CD14-positive monocyte (primary cell): ENCODE measurements at regions not wholly inside any gene's neighbourhood (a gene's known extent, or its start where the extent isn't known, plus 50 kb on each side); places are given as distances from the start of the nearest gene placed in this dataset.

Experiments used
- DNase-seq, 3 donors: peaks; one replicate each; pipeline ENCODE4 v3.0.0-alpha.2; 2011 to 2022
- H2AFZ ChIP-seq: 2 replicates; pipeline ENCODE4 v1.6.0; 2012; ENCODE audit warnings: mild to moderate bottlenecking, low read depth, low read length, inconsistent platforms; ENCODE audit not compliant: insufficient read depth, poor library complexity, severe bottlenecking
- H3K27ac ChIP-seq, 2 donors: 1 replicate in 1 of 2; 2 replicates in 1 of 2; pipeline ENCODE4 v1.5.1; 2012 to 2013; ENCODE audit warnings: low read length in 2 of 2, control low read depth in 1 of 2, inconsistent platforms in 1 of 2, low read depth in 1 of 2, mild to moderate bottlenecking in 1 of 2
- H3K27me3 ChIP-seq, 2 donors: one replicate each; pipeline versions ENCODE4 v1.6.0 to v1.6.1; 2011 to 2013; ENCODE audit warnings: low read length in 2 of 2; ENCODE audit not compliant: control insufficient read depth in 2 of 2, insufficient read depth in 2 of 2
- H3K36me3 ChIP-seq, 2 donors: replicated peaks in 1 of 2; 1 replicate in 1 of 2; 2 replicates in 1 of 2; pipeline versions ENCODE4 v1.5.1 to v1.6.1; 2012 to 2013; ENCODE audit warnings: low read length in 2 of 2, control low read depth in 1 of 2, inconsistent platforms in 1 of 2, mild to moderate bottlenecking in 1 of 2; ENCODE audit not compliant: insufficient read depth in 2 of 2, control insufficient read depth in 1 of 2
- H3K4me1 ChIP-seq, 2 donors: 1 replicate in 1 of 2; 2 replicates in 1 of 2; pipeline versions ENCODE4 v1.5.1 to v1.6.1; 2012 to 2013; ENCODE audit warnings: low read length in 2 of 2, control low read depth in 1 of 2, inconsistent platforms in 1 of 2, mild to moderate bottlenecking in 1 of 2, moderate library complexity in 1 of 2; ENCODE audit not compliant: insufficient read depth in 2 of 2, control insufficient read depth in 1 of 2
- H3K4me2 ChIP-seq: replicated peaks from 2 replicates; pipeline ENCODE3; 2012; ENCODE audit warnings: low read length, moderate library complexity, mild to moderate bottlenecking; ENCODE audit not compliant: poor library complexity, severe bottlenecking; ENCODE audit errors: extremely low read depth
- H3K4me3 ChIP-seq, 3 experiments: fragments of 200-600 bp in 1 of 3; sonication (generic) in 1 of 3; replicated peaks in 1 of 3; 1 replicate in 2 of 3; 2 replicates in 1 of 3; pipeline ENCODE4 v1.5.1; 2011 to 2013; ENCODE audit warnings: low read length in 3 of 3, mild to moderate bottlenecking in 3 of 3, control low read depth in 2 of 3, low read depth in 2 of 3, inconsistent platforms in 1 of 3, moderate library complexity in 1 of 3
- H3K79me2 ChIP-seq: 2 replicates; pipeline ENCODE4 v1.6.0; 2012; ENCODE audit warnings: mild to moderate bottlenecking, control low read depth, inconsistent platforms, low read length, moderate library complexity; ENCODE audit not compliant: insufficient read depth
- H3K9ac ChIP-seq: 2 replicates; pipeline ENCODE4 v1.6.0; 2017; ENCODE audit warnings: low read length, mild to moderate bottlenecking; ENCODE audit not compliant: insufficient read depth, poor library complexity, severe bottlenecking
- H3K9me3 ChIP-seq, 2 donors: replicated peaks in 1 of 2; 1 replicate in 1 of 2; 2 replicates in 1 of 2; pipeline versions ENCODE4 v1.5.1 to v1.6.1; 2012 to 2013; ENCODE audit warnings: low read length in 2 of 2, control low read depth in 1 of 2; ENCODE audit not compliant: control insufficient read depth in 1 of 2, insufficient read depth in 1 of 2
- H4K20me1 ChIP-seq: 2 replicates; pipeline ENCODE4 v1.6.0; 2012; ENCODE audit warnings: mild to moderate bottlenecking, low read length, control low read depth, moderate library complexity; ENCODE audit not compliant: insufficient read depth
- H3K27ac Mint-ChIP-seq, 7 donors: one replicate each; pipeline ENCODE4 v1.8.0; 2020; ENCODE audit warnings: mild to moderate bottlenecking in 7 of 7, mixed read lengths in 7 of 7, moderate library complexity in 6 of 7, inconsistent platforms in 2 of 7
- H3K27me3 Mint-ChIP-seq, 3 donors: one replicate each; pipeline ENCODE4 v1.8.0; 2021 to 2022; ENCODE audit warnings: low read depth in 3 of 3, mild to moderate bottlenecking in 3 of 3, mixed read lengths in 3 of 3, moderate library complexity in 3 of 3, inconsistent platforms in 1 of 3
- H3K36me3 Mint-ChIP-seq, 2 donors: one replicate each; pipeline ENCODE4 v1.8.0; 2020; ENCODE audit warnings: mixed read lengths in 2 of 2, inconsistent platforms in 1 of 2, mild to moderate bottlenecking in 1 of 2
- H3K4me1 Mint-ChIP-seq: one replicate; pipeline ENCODE4 v1.8.0; 2020; ENCODE audit warnings: mild to moderate bottlenecking, mixed read lengths
- H3K4me3 Mint-ChIP-seq, 2 donors: one replicate each; pipeline ENCODE4 v1.8.0; 2020; ENCODE audit warnings: mild to moderate bottlenecking in 2 of 2, mixed read lengths in 2 of 2, moderate library complexity in 1 of 2
- H3K9me3 Mint-ChIP-seq, 7 donors: one replicate each; pipeline ENCODE4 v1.8.0; 2020 to 2022; ENCODE audit warnings: mixed read lengths in 7 of 7, mild to moderate bottlenecking in 6 of 7, moderate library complexity in 6 of 7, inconsistent platforms in 2 of 7
- WGBS: methylation state at CpG from one replicate; pipeline ENCODE4 v1.1.5; 2013; ENCODE audit warnings: missing lambda C conversion rate; ENCODE audit not compliant: insufficient coverage; 5-methylcytosine and 5-hydroxymethylcytosine counted together
- intact Hi-C, 2 donors: fragments of 100-400 bp; cut with micrococcal nuclease; formaldehyde crosslinking; loops; one replicate each; pipeline versions ENCODE4 v1.15.0 to v1.15.1; 2023
- TF ChIP-seq, protein P1 (sequence below): fragments of 200-600 bp; IDR thresholded peaks from one replicate; pipeline ENCODE4 v1.8.0; 2022; ENCODE audit warnings: antibody characterized with exemption, mild to moderate bottlenecking

DNA sequence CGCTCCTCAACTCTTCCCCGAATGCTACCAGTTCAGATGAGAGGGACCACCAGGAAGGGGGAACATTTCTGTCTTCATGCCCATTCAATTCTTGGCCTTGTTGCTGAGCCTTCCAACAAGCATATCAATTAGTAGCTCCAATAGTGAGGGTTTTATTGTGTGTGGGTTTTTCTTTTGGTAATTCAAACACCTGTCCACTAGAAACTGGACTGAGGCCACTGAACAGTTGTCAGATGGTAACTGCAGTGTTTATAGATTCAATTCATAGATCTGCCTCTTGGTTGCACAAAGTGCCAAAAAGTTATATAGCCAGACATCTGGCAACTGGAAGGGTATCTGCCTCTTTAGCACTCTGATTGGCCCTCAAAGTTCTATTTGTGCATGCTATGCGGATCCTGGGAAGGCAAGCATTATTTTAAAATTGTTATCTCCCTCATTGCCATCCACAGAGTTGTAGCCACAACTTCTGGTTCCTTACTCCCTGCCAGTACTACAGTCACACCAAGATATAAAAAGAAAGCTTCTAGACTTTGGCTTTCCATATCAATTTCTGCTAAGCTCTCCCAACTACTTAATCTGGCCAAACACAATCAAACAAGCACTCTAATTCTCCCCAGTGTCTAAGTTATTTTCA lies 83.3 kb upstream of the ZNF521 start:
- DNase-seq, result no peak
- intact Hi-C loops, result no loop called here
- no peaks in the 10 kb centered on the region for H3K27me3 Mint-ChIP-seq
- H3K79me2 ChIP-seq, result no peaks in the 10 kb centered on the region
- H3K4me3 ChIP-seq, result no peak overlapping the region
- no peaks in the 10 kb centered on the region for H3K36me3 Mint-ChIP-seq
- H3K4me3 Mint-ChIP-seq, result no peak overlapping the region
- no peak overlapping the region for H2AFZ ChIP-seq
- no peak overlapping the region for H3K27ac Mint-ChIP-seq
- H3K4me1 Mint-ChIP-seq, result no peaks in the 10 kb centered on the region
- H3K36me3 ChIP-seq, result no peaks in the 10 kb centered on the region
- H3K4me1 ChIP-seq, result no peaks in the 10 kb centered on the region
- TF ChIP-seq, protein P1, sequence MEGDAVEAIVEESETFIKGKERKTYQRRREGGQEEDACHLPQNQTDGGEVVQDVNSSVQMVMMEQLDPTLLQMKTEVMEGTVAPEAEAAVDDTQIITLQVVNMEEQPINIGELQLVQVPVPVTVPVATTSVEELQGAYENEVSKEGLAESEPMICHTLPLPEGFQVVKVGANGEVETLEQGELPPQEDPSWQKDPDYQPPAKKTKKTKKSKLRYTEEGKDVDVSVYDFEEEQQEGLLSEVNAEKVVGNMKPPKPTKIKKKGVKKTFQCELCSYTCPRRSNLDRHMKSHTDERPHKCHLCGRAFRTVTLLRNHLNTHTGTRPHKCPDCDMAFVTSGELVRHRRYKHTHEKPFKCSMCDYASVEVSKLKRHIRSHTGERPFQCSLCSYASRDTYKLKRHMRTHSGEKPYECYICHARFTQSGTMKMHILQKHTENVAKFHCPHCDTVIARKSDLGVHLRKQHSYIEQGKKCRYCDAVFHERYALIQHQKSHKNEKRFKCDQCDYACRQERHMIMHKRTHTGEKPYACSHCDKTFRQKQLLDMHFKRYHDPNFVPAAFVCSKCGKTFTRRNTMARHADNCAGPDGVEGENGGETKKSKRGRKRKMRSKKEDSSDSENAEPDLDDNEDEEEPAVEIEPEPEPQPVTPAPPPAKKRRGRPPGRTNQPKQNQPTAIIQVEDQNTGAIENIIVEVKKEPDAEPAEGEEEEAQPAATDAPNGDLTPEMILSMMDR, result no peak
- no peak overlapping the region for H3K27ac ChIP-seq
- no peaks in the 10 kb centered on the region for H3K9me3 Mint-ChIP-seq
- no peak overlapping the region for H3K4me2 ChIP-seq
- no peaks in the 10 kb centered on the region for H3K27me3 ChIP-seq
- no peak overlapping the region for H3K9ac ChIP-seq
- H4K20me1 ChIP-seq, result no peaks in the 10 kb centered on the region
- no peaks in the 10 kb centered on the region for H3K9me3 ChIP-seq
- WGBS, result 96% methylated on average over 3 of the region's 3 CpGs

DNA sequence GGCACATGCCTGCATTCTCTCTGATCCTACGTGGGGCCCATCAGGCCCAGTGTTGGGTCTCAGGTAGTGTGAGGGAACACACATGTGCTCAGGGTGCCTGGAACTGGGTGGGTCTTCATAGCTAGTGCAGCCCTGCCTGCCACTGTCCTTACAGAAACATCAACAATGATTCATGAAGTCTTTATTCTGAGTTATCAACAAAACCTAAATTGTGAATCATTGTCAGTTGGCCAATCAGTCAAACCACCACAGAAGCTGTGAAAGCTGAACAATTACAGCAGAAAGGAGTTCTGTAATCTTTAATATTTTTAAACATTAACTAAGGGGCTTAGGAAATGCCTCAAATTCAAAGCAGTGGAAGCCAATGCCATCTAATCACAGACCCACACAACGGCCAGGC lies 82.8 kb upstream of the ZNF521 start:
- Mint-ChIP-seq H3K9me3 (no peaks in the 10 kb centered on the region), H3K36me3 (no peaks in the 10 kb centered on the region), H3K4me3 (no peak overlapping the region), H3K27me3 (no peaks in the 10 kb centered on the region), H3K4me1 (no peaks in the 10 kb centered on the region), H3K27ac (no peak overlapping the region)
- intact Hi-C loops, result no loop called here
- no peaks in the 10 kb centered on the region for H3K79me2 ChIP-seq
- H3K9me3 ChIP-seq, result no peaks in the 10 kb centered on the region
- H3K27me3 ChIP-seq, result no peaks in the 10 kb centered on the region
- no peak overlapping the region for H3K27ac ChIP-seq
- H4K20me1 ChIP-seq, result no peaks in the 10 kb centered on the region
- H3K36me3 ChIP-seq, result no peaks in the 10 kb centered on the region
- WGBS, result 88% methylated on average over 1 of the region's 2 CpGs
- H2AFZ ChIP-seq, result no peak overlapping the region
- H3K4me3 ChIP-seq, result no peak overlapping the region
- no peak for DNase-seq
- TF ChIP-seq, protein P1, result no peak
- H3K4me2 ChIP-seq, result no peak overlapping the region
- H3K4me1 ChIP-seq, result no peaks in the 10 kb centered on the region
- no peak overlapping the region for H3K9ac ChIP-seq
